Astrocyte (in vitro differentiated cells and primary cell): ENCODE measurements at regions not wholly inside any gene's neighbourhood (a gene's known extent, or its start where the extent isn't known, plus 50 kb on each side); places are given as distances from the start of the nearest gene placed in this dataset.

Experiments used
- CTCF ChIP-seq: IDR thresholded peaks from 2 replicates; pipeline ENCODE4 v1.5.1; 2011; ENCODE audit warnings: low read depth, mild to moderate bottlenecking, inconsistent platforms, low read length, moderate library complexity; ENCODE audit not compliant: insufficient read depth
- EZH2 ChIP-seq: IDR thresholded peaks from 2 replicates; pipeline ENCODE4 v1.6.1; 2012; ENCODE audit warnings: mild to moderate bottlenecking, low read length, inconsistent platforms; ENCODE audit not compliant: insufficient read depth

DNA sequence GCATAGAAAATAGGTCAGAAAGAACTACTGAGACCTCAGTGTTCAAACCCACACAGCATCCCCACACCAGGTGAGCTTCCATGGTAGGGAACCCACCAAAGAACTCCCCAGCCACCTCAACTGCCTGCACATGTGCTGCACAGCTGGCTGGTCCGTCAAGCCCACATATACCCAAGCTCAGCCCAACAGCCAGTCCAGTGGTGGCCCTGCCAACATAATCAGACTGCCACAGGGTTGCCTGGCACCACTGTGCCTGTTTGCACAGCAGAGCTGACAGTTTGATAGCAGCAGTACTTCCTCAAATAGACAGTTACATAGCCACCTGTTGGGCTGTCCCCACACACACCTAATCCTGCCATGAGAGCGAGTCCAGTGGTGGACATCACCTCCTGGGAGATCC is 283.3 kb upstream of the PRMT6 start:
- TF ChIP-seq CTCF: no peak
- no peak for TF ChIP-seq EZH2
